HuH-7.5 (cell line): ENCODE measurements at regions not wholly inside any gene's neighbourhood (a gene's known extent, or its start where the extent isn't known, plus 50 kb on each side); places are given as distances from the start of the nearest gene placed in this dataset.

Source experiments
- DNase-seq: peaks from one replicate; pipeline ENCODE4 v3.0.0; 2011; ENCODE audit warnings: low spot score

DNA sequence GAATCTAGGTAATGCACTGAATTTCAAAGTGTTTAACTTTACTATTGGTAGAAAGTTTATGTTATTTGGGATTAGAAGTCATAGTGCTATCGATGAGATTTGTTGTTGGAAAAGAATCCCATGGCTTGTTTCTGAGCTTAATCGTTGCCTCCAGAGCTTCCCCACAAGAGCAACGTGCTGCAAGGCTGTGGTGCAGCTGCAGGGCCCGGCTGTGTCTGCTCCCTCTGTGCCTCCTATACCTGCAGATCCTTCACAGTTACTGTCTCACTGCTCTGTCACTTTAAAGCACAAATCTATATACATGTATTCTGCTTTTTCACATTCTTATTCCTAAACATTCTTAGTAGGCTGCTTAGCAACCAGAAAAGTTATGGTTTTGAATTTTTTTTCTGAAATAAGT is 826.6 kb upstream of the COBL start:
- DNase-seq, result no peak

DNA sequence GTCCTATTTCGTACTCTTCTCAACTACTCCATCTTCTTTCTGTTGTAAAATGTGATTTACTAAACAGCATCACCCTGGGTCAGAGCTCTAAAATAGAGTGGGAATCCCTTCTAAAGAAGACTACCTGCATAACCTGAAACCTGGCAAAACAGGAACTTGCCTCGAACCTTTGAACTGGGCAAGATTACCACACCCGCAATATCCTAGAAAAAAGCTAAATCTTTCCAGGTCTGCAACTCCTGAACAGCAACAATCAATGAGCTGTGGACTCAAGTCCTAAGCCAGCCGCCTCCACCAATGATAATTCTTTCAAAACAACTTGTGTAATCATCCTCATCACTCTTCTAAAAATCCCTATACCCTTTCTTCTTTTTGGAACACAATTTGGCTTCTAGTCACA is 824.2 kb upstream of the COBL start:
- DNase-seq, result no peak

DNA sequence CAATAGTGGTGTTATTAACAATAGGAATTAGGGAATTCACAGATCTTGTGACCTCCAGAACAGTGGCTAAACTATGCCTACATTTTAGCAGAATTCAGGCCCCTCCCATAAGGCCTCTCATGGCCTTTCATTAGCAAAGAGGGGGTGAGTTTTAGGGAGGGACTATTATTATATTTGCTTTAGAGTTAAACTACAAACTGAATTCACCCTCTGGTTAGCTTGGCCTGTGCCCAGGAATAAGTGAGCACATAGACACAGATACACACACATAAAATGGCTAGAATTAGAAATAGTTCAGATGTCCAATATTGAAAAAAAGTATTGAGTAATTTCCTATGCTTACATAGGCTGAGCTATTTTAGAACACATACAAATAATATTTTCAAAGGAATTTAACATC is 818.8 kb upstream of the COBL start:
- DNase-seq, result no peak

DNA sequence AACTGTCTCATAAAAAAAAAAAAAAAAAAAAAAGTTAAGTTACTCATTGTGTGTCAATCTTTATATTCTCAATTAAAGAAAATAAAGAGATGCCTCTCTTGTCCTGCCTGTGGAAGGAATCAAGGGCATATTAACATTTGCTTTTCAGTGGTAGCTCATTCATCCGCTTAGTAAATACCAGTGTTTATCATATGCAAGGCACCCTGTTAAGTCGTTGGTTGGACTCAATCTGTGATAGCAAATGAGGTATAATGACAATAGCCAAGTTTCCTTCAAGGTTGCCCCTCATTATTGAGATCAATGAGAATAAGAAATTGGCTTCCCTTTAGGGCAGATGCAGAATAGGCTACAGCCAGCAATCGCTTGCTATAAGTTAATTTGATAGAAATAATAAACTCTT is 812.7 kb upstream of the COBL start:
- DNase-seq, result no peak

DNA sequence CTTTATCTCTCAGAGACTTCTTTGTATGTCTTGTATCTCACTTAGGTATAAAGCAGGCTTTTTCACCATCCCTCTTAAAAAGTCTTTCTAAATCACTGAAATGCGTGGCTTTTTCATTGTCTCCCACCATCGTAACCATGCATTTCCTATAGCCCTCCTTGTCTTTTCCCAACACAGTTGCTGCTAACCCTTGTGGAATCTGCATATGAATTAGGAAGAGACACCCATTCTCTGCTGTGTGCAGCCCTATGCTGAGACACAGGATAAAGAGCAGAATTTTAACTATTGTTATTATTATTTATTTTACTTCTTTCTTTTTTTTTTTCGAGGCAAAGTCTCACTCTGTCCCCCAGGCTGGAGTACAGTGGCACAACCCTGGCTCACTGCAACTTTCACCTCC is 804.3 kb upstream of the COBL start:
- DNase-seq, result no peak

DNA sequence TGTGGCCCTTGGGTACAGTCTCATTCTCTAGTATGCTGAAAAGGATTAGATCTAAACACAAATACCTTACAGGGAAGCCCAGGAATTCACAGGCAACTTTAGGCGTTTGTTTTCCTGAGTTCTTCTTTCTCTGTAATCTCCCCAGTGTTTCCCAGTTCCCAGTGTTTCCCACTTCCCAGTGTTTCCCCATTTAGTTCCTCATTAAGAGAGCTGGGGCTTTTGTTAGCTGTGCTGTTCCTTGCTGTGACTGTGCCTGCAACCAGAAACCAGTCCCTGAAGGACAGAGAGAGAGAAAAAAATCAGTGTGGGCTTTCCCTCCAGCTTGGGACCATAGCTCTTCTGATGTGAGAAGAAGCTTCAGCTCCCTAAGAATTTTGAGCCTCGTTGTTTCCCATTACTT is 802.9 kb upstream of the COBL start:
- no peak for DNase-seq

DNA sequence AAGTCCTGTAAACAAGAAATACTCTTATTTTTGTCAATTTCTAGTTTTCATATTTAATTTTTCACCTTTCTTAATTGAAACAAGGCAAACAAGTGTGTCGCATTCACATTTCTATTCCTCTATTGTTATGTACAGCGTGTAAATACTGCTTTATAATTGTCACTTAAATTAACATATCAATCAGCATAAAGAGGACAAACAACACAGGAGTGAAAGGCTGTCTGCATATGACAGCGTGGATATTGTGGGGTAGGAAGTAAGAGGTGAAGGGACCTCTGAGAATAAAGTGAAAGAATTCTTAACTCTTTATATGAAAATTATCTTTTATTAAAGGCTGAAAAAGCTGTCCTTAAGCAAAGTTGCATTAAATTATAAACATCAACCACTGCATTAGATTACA is 797.9 kb upstream of the COBL start:
- no peak for DNase-seq

DNA sequence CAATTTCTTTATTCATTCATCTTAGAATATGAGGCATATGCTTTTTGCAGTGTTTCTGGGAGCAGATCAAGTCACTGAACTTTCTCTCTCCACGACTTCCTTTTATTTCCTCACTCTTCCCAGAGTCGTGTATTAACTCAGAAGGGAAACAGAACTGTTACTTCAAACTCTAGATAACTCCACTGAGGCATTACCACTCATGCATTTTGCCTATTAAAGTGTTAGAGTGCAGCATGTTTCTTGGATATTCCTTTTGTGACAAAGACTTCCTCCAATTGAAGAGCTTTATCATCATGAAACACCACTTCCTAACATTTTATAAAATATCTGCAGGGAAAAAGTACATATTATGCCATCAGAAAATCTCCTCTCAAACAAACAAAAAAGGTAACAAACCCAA is 797.4 kb upstream of the COBL start:
- no peak for DNase-seq

DNA sequence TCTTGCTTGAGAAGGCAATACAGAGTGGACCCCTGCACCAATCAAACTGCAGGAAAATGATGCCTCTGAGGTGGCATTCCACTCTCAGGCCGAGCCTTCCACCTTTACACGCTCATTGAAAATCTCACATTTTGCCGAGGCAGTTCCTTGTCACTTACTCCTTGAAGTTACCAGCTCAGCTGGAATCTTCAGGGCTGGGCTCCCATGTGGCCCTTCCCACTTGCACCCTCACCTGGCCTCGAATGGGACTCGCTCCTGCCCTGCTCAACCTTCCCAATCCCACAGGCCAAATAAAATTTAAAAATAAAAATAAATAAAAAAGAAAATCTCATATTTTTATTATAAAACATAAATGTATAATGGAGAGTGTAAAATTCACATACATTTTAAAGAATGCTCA is 790.7 kb upstream of the COBL start:
- no peak for DNase-seq

DNA sequence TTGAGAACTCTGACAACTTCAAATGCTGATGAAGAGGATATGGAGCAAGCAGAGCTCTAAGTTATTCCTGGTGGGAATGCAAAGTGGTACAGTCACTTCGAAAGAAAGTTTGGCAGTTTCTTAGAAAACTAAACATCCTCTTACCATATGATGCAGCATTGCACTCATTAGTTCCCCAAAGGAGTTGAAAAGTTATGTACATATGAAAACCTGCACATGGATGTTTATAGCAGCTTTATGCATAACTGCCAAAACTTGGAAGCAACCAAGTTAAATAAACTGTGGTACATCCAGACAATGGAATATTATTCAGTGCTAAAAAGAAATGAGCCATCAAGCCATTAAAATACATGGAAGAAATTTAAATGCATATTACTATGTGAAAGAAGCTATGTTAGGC is 779.3 kb upstream of the COBL start:
- no peak for DNase-seq

DNA sequence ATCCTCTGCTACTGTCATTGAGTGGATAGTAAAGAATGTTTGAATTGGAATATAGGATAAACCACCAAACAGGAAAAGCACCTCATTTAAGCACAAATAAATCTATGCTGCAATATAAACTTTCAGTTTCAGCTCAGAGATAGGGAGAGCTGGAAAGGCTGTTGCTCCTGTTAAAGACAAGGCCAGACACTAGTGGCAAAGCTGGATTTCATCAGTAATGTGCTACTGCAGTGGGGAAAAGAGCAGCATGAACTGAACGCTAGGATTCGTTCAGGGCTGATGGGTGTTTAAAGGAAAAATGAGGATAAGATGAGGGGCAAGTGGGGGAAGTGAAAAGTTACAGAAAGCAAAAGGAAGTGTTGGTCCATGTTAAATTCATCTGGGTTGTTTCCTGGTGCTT is 775.4 kb upstream of the COBL start:
- DNase-seq, result no peak

DNA sequence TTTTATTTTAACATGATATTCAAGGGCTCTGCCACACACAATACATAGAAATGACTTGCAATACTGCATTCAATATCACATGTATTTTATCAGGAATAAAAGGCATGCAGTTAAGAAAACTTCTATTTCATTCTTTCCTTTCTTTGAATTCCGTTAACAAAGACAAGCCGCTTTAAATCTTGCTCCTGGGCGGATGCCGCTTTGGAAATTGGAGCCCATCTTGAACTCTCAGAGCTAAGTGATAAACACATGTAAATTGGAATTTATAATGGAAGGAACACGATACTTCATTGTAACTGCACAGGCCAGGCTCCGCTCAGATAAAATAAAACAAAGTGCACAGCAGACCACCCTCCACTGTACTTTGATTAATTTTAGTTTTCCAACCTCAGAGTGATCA is 774.5 kb upstream of the COBL start:
- no peak for DNase-seq

DNA sequence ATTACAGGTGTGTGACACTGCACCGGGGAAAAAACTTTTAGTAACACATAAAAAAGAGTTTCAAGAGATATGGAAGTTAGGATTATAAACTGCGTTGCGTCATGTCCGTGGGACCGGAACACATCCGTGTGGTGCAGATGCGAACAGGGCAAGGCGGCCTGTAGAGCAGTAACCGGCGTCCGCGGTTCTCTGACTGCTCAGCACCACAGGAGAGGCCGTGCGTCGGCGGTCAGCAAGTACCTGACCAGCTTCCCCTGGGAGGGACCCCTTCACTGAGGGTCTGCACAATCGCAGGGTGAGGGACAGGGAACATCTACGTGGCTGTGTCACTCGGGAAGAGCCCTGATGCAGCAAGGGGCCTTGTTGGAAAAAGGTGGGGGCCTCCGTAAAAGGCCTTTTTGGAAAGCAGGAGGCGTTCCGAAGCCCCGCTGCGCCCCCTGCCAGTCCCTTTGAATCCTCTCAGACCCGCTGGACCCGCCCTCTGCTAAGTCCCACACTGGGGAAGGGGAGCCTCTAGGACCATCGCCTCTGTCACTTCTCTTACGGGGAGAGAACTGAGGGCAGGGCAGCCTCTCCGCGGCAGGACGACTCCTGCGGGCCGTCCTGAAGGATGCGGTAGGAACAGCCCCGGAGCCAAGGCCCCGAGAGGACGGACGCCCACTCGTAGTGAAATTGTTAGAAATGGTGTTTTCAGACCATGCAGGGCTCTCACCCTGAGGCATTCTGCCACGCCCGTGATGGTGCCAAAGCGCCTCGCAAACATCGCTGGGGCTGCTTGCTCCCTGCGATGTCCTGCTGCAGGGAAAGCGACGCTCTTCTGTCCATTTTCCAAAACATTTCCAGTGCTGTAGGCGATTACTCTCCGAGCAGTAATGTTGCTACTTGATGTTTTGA is 771.6 kb upstream of the COBL start:
- DNase-seq, result no peak

DNA sequence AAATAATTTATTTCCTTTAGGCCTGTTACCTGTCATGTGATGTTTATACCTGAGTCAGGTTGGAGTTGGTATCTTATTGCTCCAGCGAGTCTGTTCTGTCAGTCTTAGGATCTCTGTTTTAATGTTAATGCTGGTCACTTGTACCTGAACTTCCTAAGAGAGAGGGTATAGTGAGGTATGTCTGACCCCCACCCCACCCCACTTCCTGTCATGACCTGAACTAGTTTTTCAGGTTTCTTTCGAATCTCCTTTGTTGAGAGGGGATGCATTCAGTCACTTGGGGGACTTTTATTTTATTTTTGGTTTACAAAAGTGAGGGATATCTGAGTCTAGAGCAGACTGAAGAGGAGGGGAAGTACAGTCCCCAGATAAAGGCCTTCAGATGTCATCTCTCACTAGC is 769.0 kb upstream of the COBL start:
- DNase-seq, result no peak

DNA sequence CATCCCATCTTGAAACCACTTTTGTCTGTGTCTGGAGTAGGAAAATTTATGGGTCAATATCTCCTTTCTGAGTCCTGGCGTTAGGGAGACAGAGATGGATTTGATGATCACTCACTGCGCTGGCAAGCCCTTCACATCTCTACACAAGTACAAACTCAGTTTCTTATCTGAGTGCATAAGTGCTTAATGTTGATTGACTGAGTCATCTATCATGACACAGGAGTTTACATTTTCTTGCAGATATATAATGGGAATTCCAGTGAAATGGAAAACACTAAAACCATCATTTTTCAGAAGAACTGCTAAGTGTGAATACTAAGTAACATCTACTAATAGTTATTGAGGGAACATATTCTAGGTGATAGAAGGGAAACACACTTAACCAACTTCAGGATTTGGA is 763.9 kb upstream of the COBL start:
- no peak for DNase-seq

DNA sequence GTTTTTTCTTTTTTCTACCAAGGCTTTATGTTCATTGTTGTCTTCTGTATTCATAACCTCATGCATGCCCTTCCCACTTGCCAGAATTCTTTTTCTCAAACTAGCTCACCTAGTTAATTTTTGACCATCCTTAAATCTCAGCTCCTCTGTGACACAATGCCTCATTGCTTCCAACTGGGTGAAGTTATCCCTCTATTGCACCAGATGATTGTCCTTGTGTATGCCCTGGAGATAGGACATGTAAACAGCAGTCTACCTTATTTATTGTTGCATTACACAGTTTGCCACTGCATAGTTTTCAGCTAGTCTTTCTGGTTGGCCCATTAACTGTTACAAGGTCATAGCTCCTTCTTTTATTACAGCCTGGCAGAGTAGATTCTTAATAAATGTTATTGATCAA is 763.1 kb upstream of the COBL start:
- DNase-seq, result no peak

DNA sequence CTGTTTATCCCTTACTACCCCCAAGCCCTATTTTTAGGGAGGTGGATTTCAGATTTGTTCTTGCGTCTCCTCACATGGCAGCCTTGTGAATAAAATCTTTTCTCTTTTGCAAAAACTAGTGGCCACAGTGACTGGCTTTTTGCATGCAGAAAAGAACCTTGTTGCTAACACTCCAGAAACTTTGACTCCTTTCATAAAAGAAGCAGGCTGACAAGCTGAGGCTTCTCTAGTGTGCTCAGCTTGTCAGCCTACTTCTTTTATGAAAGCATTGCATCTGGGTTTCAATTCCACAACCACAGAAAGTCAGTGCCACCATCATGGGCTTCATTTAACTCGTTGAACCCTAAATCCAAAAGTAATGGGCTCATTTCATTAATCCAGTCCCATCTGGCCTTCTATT is 761.0 kb upstream of the COBL start:
- DNase-seq, result no peak

DNA sequence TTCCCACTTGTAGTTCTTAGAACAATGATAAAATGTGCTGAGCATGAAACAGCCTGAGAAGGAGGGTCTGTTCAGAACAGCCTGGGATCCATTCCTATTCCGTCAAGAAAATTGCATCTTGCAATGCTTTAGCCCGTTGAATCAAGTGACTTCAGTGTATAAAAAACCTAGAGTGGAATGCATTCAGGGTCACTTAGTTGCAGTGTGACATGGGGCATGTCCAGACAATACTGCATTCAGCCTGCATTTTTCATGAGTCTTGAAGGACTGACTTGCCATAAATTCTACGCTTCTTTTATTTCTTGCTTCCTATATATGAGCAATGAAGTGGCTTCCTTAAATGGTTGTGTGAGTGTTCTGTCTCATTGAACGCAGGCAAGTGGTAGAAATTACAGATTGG is 758.3 kb upstream of the COBL start:
- DNase-seq, result no peak

DNA sequence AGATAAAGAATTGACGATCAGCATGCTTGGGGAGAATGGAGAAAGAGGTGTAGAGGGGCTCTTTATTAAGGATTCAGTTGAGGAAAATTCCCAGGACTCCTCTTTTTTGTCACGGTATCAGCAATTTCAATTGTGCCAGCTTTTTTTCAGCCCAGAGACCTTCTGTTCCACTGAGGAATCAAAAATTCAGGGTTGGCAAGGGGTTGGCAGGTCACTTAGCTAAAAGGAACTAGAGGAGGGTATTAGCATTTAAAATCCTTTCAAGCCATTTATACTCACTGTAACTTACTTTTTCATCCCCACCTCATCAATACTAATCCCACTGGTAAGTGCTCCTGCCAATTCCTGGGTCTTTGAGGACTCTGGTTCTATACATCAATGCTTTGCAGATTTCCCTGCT is 757.5 kb upstream of the COBL start:
- no peak for DNase-seq

DNA sequence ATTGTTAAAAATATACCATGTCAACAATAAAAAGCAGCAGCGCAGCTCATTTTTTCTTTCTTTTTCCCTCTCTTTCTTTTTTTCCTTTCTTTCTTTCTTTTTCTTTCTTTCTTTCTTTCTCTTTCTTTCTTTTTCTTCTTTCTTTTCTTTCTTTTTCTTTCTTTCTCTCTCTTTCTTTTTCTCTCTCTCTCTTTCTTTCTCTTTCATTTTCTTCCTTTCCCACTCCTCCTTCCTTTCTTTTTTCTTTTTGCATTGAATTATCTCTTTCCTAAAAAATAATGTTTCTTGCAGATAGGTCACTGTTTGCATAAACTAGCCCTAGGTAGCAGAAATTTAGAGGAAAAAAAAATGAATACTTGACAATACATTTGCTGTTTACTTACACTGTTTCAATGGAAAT is 755.1 kb upstream of the COBL start:
- no peak for DNase-seq

DNA sequence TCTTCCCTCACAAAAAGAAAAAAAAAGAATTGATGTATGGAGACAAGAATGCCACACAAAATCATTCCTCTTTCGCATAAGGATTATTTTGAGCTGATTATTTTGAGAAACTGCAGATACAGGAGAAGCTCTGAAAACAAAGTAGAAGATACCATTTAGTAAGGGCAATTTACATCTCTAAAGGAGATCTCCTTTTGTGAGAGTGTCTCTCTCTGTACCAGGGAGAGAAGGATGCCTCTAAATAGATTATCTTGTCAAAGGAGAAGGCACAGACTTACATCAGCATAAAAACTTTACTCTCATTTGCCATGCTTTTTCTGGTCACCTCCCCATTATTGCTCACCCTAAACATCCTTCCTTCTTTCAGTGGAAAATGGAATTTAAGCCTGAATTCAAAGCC is 747.9 kb upstream of the COBL start:
- DNase-seq, result no peak

DNA sequence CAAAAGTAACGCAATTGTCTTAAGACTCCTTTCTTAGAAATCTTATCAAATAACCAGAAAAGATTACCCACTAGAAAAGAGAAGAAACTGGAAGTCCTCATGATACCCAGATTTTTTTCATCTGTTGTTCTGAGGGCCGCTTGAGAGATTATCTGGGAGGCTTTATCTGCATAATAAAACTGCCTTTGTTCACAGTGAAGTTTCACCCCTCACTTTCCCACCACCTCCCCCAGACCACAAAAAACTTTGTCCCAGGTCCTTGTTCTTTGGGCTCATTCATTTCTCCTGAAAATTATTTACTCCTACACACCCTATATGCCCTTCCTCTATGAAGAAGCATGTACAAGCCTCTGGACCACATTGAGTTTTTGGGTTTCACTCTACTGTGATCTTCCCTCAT is 745.1 kb upstream of the COBL start:
- DNase-seq, result no peak

DNA sequence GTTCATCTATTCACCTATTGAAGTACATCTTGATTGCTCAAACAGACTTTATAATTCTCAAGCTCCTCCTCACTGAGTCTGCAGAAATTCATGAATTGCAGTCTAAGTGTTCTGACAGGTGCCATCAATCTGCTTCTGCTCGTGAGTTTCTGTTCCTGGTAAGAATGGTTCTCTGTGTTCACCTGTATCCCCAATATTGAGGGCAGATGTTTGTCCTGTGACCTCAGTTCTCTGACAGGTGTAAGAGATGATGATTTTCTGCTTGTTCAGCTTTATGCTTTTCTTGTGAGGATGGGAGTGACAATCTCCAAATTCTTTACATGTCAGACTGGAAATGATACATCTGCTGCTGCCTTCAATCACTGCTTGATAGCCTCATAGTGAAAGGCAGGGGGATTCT is 736.9 kb upstream of the COBL start:
- DNase-seq, result no peak

DNA sequence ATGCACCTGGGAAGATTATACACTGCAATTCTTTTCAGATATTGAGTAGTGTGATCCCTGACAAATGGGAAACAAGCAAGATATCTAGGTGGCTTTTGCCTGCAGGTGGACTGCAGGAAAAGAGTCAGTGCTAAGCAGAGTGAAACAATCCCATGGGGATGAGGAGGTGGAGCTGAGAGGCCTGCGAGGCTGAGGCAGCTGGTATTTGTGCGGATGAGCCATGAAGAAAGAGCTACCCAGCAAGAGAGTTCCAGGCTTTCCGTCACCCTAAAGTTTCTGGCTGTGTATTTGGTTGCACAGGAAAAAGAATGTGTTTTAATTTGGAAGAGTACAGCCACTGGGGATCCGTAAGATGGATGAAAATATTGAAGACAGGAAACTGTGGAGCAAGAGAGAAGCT is 714.1 kb upstream of the COBL start:
- no peak for DNase-seq

DNA sequence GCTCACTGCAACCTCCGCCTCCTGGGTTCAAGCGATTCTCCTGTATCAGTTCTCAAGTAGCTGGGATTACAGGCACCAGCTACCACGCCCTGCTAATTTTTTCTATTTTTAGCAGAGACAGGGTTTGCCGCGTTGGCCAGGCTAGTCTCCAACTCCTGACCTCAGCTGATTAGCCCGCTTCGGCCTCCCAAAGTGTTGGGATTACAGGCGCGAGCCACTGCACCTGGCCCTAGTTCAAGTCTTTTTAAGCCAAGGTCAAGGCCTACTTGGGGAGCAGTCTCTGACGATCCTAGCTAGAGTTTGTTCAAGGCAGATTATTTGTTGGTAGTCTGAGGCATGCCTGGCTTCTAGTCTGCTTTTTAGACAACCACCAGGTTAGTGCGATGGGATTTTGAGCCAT is 709.5 kb upstream of the COBL start:
- DNase-seq, result no peak
